ENCODE measurements at regions not wholly inside any gene's neighbourhood (a gene's known extent, or its start where the extent isn't known, plus 50 kb on each side); places are given as distances from the start of the nearest gene placed in this dataset.

DNA sequence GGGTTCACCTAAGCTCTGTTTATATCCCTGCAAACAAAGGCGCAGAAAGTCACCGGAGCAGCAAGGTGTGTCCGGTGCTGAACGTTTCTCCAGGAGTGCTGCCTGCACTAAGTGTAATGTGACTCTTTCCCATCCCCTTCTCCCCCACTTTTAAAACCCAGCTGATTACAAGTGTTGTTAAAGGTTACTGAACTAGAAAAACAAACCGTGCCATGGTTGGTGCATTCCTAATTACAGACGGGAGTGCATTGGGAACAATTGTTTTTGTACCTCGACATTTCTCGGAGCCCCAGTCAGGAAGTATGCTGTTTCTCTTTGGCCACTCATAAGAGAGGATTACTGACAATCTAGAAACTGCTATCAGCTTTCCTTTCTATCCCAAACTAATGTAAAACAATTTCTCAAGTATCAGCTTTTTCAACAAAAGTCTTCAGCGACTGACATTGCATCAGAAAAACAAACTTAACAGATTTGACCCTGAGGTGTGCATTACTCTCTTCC lies 441.0 kb upstream of the SALL1 start:
- H3K4me3 ChIP-seq = no peak overlapping the region
- no peak overlapping the region for H3K27ac ChIP-seq

DNA sequence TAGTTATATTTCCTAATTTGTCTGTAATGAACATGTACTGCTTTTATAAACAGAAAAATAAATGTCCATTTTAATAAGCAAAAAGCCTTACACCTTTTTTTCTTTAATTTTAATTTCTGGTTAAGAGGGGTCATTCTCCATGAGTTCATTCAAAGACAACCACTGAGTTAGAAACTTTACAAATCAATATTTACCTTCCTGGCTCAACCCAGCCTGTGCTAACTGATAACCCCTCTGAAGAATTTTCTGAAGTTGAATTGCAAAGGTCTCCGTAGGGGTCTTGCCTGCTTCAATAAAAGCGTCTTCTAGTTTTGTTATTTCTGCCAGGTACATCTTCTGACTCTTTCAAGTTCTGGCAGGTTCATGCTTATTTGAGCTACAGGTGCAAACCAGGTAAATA lies 440.4 kb upstream of the SALL1 start:
- Histone ChIP-seq H3K4me3 (no peak overlapping the region), H3K27ac (no peak overlapping the region)

DNA sequence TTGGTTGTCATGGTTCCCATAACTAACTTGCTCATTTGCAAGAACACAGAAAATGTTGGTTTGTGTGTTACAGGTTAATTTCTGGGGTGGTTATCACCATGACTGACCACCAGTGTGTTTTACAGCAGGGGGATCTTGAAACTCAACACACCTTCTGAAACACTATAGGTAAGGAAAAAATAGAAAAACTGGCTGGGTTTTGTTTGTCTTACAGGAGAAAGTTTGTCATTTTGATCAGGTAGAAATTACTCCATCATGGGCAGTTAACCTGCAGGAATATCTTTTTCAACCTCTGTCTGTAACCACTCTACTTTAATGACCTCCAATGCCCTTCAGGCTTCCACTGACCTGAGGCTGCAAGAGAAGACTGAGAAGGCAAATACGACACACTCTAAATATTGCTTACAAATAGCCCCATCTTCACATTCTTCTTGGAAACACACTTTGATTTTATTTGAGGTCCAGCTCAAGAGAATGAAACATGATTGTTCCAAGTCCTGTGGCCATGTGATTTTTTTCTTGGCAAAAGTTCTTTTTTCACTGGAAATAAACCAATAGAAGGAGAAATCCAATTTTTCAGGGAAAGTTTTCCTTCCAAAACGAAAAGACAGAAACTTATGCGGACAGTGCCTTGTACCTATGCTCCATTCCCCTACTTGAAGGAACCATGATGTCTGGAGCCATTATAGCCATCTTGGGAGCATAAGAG lies 428.7 kb upstream of the SALL1 start:
- H3K4me3 ChIP-seq = no peak overlapping the region
- H3K27ac ChIP-seq = no peak overlapping the region

DNA sequence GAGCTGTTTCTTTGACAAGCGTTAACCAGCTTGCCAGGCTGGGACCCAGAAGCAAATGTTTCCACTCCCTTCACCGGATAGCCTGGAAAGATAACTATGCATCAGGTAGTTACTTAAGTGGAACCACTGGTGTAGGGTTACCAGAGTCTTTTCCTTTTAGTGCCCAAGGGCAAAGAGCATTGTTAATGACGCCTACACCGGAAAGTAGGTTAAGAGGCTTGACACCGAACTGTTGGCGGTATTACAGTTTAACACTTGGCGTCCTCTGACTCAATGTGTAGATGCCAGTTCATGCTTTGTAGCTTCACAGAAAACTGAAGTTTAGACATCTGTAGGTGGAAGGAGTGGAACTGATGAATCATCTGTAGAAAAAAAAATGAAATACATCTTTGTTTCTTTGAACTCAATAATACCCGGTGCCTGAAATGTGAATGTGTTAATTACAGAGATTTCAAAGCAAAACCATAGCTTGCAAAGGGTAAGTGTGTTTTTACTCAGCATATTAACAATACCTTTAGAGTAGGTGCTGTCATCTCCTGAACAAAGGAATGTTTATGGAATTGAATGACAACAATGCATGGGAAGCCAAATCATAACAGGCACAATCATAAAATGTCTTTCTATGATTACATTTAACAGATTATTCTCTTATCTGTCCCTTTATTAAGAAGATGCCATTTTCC lies 426.7 kb upstream of the SALL1 start:
- no peak overlapping the region for H3K4me3 ChIP-seq
- H3K27ac ChIP-seq = no peak overlapping the region

DNA sequence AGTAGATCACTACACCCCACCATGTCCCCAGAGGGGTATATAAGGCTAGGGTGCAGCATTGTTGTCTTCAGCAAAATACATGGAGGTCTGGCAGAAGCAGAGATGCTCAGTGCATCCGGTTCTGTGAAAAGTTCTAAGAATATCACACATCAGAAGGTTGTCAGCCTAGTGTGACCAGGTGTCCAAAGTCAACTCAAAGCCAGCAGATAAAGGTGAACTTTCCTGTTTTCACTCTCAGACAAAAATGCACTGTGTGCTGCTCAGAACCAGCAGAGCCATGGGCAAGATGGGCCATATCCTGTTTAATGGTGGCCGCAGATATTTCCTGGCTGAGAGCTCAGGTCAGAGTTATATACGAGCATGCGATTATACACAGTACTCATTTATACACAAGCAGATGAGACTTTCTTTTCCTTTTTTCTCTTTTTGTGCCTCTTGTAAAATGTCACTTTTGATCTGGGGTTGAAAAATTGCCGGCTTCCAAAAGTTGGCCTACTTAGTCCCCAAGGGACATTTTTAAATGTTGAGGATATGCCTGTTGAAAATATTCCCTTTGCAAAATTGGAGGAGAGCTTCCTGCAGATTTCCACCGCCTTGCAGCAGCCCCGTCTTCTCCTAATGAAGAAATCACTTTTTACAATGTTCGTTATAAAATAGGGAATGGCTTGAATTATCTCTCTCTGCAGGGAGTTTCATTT lies 425.6 kb upstream of the SALL1 start:
- Histone ChIP-seq H3K27ac (no peak overlapping the region), H3K4me3 (no peak overlapping the region)

DNA sequence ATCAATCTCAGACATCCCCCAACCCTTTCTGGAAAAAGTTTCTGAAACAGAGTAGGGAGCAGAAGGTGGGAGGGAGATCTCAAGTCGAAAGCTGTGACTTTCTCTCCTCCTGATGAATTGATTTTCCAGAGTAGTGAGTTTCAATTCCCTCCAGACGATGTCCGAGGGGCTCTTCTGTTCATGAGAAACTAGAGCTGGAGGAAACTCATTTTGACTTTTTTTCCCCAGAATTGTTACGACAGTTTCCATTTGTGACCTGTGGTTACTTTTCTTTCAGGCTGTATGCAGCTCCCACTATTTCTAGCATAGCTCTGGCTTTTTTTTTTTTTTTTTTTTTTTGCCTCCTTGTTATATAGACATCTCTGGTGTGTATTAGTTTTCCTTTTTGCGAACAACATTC lies 422.1 kb upstream of the SALL1 start:
- Histone ChIP-seq H3K4me3 (no peak overlapping the region), H3K27ac (no peak overlapping the region)

DNA sequence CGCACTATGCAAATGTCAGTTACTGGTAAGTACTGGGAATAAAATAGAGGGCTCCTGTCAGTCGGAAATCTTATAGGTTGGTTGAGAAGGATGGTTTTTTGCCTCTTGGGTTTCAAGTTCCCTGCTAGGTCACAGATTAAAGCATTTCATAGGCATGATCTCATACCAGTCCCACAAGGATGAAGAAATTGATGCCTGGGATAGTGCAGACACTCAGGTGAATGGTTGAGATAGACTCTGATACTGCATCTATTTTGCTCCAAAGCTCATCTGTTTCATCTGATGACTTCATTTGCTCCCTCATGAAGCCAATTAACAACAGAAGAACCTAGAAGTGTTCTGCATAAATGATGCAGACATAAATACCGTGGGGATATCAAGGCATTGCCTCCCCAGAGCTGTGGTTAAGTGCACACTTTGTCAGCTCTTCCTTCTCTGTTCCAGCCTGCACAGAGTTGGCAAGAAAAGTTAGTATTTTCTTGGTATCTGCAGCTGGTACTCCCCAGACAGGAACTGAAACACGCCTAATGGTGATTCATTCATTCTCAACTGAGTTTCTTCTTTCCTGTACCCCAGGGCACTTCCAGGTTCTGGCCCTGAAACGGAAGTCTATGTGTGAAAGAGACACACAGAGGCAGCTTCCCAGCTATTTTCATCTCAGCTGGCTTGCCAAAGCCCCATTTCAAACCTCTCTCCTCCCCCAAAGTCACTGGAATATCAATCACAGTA lies 418.3 kb upstream of the SALL1 start:
- no peak overlapping the region for H3K27ac ChIP-seq
- H3K4me3 ChIP-seq = no peak overlapping the region

DNA sequence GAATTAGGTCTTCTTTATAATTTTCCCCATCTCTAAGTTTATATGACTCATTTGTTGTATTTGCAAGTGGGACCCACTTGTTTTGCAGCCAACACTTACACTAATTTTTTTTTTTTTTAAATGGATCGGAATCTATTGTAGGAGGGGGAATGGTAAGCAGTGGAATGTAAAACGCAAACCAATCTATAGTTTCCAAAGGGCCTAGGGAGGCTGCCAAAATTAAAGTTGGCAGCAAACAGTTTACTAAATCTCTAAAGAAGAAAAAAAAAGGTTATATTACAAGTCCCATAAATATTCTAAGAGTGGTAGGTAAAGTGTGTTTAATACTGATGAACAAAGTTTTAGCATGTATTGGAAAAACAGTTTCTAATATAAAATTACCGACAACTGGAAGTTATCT lies 416.8 kb upstream of the SALL1 start:
- Histone ChIP-seq H3K4me3 (no peak overlapping the region), H3K27ac (no peak overlapping the region)

DNA sequence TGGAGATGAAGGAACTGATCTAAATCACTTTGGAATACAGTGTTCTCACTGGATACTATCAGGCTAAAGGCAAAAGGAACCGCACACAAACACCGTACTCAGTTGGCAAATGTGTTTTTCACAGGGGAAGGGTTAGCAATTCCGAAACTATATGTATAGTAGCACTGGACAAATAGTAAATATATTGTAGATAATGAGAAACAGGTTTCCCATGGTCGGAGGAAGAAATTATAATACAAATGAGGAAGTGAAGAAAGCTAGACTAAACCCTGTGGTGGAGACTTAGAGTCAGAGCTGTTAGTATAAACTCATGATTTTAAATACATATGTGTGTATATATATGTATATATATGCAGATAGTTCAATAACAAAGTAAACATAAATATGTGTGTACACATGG lies 414.1 kb upstream of the SALL1 start:
- Histone ChIP-seq H3K27ac (no peak overlapping the region), H3K4me3 (no peak overlapping the region)

DNA sequence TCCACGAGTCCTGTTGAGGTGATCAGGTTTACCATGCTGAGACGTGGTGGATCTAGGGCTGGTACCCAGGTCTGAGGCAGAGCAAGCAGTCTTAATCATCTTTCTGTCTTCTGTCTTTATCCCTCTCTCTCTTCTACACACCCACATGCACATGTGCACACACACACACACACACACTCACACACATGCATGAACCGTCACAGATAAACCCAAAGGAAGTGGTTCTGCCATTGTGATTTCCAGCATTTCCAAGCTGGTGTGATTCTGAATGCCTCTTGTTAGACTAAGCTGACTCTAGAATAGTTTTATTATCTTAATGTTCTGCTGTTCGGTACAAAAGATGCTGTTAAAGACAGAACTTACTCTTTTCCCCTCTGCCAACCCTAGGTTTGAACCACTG lies 411.8 kb upstream of the SALL1 start:
- H3K27ac ChIP-seq = no peak overlapping the region
- H3K4me3 ChIP-seq = no peak overlapping the region

DNA sequence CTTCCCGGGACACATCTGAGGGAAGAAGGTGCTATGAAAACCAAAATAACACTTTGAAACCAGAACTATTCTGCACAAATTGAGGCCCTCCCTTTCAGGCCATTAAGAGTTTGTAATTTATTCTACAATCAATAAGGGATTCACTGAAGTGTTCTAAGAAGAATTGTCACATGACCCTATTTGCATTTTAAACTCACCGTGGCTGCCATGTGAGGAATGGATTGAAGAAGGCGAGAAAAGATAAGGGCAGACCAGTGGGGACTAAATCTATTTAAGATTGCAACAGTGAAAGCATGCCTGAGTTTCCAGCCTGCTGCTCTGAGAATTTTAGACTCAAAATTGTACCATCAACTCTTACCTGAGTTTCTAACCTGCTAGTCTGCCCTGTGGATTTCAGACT lies 408.8 kb upstream of the SALL1 start:
- Histone ChIP-seq H3K4me3 (no peak overlapping the region), H3K27ac (no peak overlapping the region)

DNA sequence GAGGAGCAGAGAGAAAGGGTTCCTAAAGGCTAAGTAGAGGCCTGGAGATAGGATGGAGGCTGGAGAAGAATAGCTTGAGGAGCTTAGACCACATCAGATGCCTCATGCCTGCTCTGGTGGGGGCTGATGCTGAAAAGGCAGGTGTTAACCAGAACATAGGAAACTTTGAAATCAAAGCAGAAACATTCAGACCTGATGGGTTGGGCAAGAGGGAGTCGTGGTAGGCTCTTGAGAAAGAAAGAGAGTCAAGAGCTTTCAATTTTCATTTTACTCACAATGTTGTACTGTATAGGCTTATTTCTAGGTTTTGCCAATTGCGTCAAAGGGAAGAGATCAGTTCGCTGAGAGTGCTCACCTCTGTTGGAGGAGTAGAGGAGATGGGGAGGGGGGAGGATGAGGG lies 406.6 kb upstream of the SALL1 start:
- H3K27ac ChIP-seq = no peak overlapping the region
- H3K4me3 ChIP-seq = no peak overlapping the region

DNA sequence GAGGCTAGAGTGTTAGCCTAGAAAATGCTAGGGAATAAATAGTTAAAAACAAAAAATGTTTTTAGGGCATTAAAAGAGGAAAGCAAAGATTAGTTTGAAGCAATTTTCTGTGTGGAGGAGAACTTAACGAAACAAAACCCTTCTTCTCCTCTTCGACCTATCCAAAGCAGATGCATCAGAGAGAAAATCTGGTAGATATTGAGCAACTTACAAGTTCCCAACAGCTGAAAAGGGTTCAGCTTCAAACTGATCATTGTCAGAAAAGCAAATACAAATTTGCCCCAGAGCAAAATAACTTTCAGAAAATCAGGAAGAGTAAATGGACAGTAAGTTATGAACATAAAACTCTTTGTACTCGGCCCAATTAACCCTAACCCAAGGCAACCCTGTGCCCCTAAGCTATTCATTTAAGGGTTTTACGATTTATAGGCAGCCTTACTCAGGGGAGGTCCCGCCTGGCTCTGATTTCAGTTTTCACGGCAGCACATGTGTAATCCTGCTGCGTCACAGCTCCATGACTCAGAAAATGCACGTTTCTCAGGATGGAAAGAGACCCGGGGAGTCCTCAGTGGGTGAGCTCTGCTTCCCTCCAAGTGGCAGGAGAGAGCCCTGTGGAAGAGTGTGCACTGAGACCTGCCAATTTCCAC lies 405.7 kb upstream of the SALL1 start:
- no peak overlapping the region for H3K4me3 ChIP-seq
- peak overlapping the region in 3 of 21 experiments; percentile 6 to 45 (median 18) for H3K27ac ChIP-seq

DNA sequence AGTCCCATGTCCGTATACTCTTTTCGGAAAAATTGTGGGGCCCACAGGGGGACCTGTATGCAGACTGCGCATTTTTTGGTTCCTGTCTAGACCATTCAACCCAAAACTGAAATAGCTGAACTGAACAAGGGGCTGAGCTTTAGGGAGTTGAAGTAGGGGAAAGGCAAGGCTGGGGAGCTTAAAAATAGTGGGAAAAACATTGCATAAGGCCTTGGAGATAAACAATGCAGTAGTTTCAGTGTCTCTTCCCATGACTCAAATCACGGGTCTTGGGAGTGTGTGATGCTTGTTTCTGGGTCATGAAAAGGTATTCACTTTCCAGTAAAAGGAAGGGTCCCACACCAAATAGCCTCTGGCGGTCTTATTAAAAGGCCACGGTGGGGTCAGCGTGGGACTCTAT lies 402.8 kb upstream of the SALL1 start:
- no peak overlapping the region for H3K4me3 ChIP-seq

DNA sequence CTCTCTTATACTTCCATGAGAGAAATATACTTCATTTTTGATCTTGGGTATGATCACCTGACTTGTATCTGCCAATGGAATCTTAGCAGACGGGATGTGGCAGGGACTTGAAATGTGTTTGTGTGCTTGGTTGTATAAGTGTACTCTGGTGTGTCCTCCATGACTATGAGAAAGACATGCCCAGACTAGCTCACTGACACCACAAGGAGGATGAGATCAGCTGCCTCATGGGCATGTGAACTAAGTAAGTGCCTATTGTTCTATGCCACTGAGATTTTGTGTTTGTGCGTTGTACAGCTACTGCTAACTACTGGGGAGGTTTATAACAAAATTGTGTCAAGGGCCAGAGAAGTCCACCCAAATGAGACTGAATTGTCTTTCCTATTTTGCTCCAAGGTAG lies 402.2 kb upstream of the SALL1 start:
- Histone ChIP-seq H3K4me3 (no peak overlapping the region), H3K27ac (no peak overlapping the region)

More for the DNA sequence above, 402.8 kb upstream of the SALL1 start:
- no peak overlapping the region for H3K27ac ChIP-seq

DNA sequence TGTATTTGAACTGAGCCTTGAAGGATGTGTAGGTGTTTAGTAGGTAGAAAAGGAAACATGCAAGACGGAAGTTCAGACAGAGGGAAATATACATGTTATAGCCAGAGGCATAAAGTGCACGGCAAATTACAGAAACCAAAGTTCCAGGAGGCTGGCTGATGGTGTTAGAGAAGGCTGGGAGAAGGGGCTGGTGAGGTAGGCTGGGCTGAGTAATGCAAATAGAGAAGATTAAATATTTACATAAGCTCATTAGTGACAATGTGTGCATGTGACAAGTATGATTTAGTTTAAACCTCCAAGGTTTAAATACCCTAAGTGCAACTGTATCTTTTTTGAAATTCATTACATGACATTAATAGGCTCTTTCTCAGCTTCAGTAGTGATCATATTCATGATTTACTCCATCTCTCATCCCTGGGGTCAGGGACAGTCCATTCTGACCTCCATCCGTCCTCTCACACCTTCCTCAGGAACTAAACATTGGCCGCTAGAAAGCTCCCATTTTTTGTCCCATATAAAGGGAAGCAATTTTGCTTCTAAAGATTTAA lies 399.8 kb upstream of the SALL1 start:
- H3K4me3 ChIP-seq = no peak overlapping the region

DNA sequence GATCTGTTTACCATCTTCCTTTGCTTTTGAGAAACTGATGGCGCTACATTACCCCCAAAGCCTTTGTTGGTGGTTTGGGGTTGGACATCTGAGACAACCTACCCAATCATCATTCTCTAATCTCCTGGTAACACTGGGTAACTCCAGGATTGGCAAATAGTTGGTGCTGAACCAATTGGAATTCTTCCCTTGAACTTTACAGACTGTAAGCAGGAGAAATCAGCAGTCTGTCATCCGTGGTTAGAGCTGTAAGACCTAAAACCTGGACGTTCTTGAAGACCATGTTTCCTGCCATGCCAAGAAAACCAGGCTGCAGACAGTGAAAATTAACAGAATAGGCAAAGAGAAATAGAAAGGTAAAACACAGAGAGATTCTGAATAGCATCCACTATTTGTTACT lies 398.8 kb upstream of the SALL1 start:
- Histone ChIP-seq H3K27ac (no peak overlapping the region), H3K4me3 (no peak overlapping the region)

More for the DNA sequence above, 399.8 kb upstream of the SALL1 start:
- no peak overlapping the region for H3K27ac ChIP-seq

DNA sequence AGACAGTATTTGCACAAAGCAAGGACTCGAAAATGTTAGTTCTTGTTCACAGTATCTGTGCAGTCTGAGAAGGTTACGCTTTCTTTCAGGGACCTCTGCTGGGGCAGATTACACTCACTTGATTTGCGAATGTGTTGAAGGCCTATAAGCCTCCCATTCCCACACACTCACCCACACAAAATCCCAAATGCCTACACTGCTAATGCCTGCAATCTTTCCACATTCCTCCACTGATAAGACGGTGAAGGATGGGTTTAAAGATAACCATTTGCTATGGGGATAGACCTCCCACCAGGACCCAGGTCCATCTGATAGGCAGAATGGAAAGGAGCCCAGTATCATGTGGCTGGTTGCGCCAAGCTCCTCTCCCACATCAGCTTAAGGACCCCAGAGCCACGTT lies 394.9 kb upstream of the SALL1 start:
- Histone ChIP-seq H3K27ac (no peak overlapping the region), H3K4me3 (no peak overlapping the region)

DNA sequence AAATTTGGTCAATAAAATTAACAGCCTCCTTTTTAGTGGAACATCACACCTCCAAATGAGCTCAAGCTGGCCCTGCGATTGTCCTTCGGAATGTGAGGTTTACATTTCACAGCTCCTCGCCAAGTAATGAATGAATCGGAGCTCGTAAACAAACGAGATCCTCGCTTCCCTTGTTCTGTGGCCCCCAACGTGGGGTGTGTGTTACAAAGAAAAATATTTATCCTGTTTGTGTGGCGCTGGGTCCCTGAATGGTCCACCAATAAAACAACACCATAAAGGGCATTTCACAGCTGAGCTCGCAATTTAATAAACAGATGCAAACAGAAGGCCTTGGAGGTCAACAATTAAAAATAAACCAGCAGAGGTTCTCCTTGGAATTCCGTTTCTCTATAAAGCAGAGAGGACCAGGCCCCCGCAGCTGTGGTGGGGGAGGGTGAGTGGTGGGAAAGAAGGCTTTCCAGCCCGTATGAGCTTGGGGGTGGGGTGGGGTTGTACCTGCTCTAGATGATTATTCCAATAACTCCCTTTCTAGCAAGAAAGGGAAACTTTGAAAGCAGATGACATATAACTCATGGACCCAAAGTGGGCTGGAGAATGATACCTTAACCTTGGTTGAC lies 393.9 kb upstream of the SALL1 start:
- no peak overlapping the region for H3K4me3 ChIP-seq
- H3K27ac ChIP-seq = no peak overlapping the region
